HG02943 (cell line): ENCODE measurements at regions not wholly inside any gene's neighbourhood (a gene's known extent, or its start where the extent isn't known, plus 50 kb on each side); places are given as distances from the start of the nearest gene placed in this dataset.

Source experiments
- ATAC-seq: cut with Tn5 transposase; IDR thresholded peaks from one replicate; pipeline ENCODE4 v1.9.1; 2021; ENCODE audit warnings: mild to moderate bottlenecking, low read depth, moderate library complexity; ENCODE audit not compliant: unreplicated experiment

- ATAC-seq, result no peak
Measured at GRCh38 chr2:181294979-181295378, 162.2 kb upstream of the ITGA4 start.

- ATAC-seq, result no peak
Measured at GRCh38 chr2:181300600-181301291, 156.4 kb upstream of the ITGA4 start.

- no peak for ATAC-seq
Measured at GRCh38 chr2:181304011-181304844, 153.0 kb upstream of the ITGA4 start.

GRCh38 chr2:181305301-181306123 lies 151.7 kb upstream of the ITGA4 start:
- peak; percentile 84 for ATAC-seq

- no peak for ATAC-seq
Measured at GRCh38 chr2:181306785-181307184, 150.4 kb upstream of the ITGA4 start.

- ATAC-seq, result no peak
Measured at GRCh38 chr2:181307203-181307991, 149.8 kb upstream of the ITGA4 start.

- ATAC-seq, result no peak
Measured at GRCh38 chr2:181308766-181309515, 148.2 kb upstream of the ITGA4 start.

GRCh38 chr2:181309586-181309985 lies 147.6 kb upstream of the ITGA4 start:
- no peak for ATAC-seq

GRCh38 chr2:181310967-181311366 lies 146.2 kb upstream of the ITGA4 start:
- ATAC-seq, result no peak

GRCh38 chr2:181311837-181312236 lies 145.3 kb upstream of the ITGA4 start:
- ATAC-seq, result peak; percentile 22

- ATAC-seq, result peak; percentile 92
Measured at GRCh38 chr2:181312515-181312927, 144.7 kb upstream of the ITGA4 start.

- ATAC-seq, result no peak
Measured at GRCh38 chr2:181313845-181314244, 143.3 kb upstream of the ITGA4 start.

GRCh38 chr2:181314551-181314950 lies 142.6 kb upstream of the ITGA4 start:
- ATAC-seq, result no peak

GRCh38 chr2:181317511-181317910 lies 139.7 kb upstream of the ITGA4 start:
- no peak for ATAC-seq

GRCh38 chr2:181318504-181319280 lies 138.5 kb upstream of the ITGA4 start:
- no peak for ATAC-seq

- no peak for ATAC-seq
Measured at GRCh38 chr2:181319286-181319685, 137.9 kb upstream of the ITGA4 start.

- ATAC-seq, result no peak
Measured at GRCh38 chr2:181320638-181321037, 136.5 kb upstream of the ITGA4 start.

GRCh38 chr2:181324912-181325311 lies 132.3 kb upstream of the ITGA4 start:
- no peak for ATAC-seq

GRCh38 chr2:181326661-181327060 lies 130.5 kb upstream of the ITGA4 start:
- no peak for ATAC-seq
